Esophagus muscularis mucosa (tissue), 4 donors: ENCODE measurements at regions not wholly inside any gene's neighbourhood (a gene's known extent, or its start where the extent isn't known, plus 50 kb on each side); places are given as distances from the start of the nearest gene placed in this dataset.
"Not testable (repeated sequence)": the region's sequence is repeated elsewhere in the genome, so short reads cannot be mapped to it uniquely, and the experiment has no call there.

Experiments
- DNase-seq: peaks from one replicate; pipeline ENCODE4 v3.0.0-alpha.2; 2017; ENCODE audit errors: extremely low spot score
- H3K27ac ChIP-seq, 4 donors: fragments of 200-600 bp; sonication (generic); replicated peaks in 1 of 4; 1 replicate in 3 of 4; 2 replicates in 1 of 4; pipeline ENCODE4 v1.5.1; 2016 to 2019; ENCODE audit warnings: mild to moderate bottlenecking in 1 of 4
- H3K27me3 ChIP-seq, 4 donors: fragments of 200-600 bp; sonication (generic); one replicate each; pipeline versions ENCODE4 v1.5.1 to v1.6.0; 2016 to 2019
- H3K36me3 ChIP-seq, 4 donors: fragments of 200-600 bp; sonication (generic); one replicate each; pipeline ENCODE4 v1.5.1; 2016 to 2019
- H3K4me1 ChIP-seq, 4 donors: fragments of 200-600 bp; sonication (generic); one replicate each; pipeline ENCODE4 v1.5.1; 2016 to 2019
- H3K4me3 ChIP-seq, 4 donors: fragments of 200-600 bp; sonication (generic); 1 replicate in 2 of 4; 2 replicates in 2 of 4; pipeline ENCODE4 v1.5.1; 2016 to 2019; ENCODE audit warnings: mild to moderate bottlenecking in 4 of 4, moderate library complexity in 1 of 4
- H3K9me3 ChIP-seq, 4 donors: fragments of 200-600 bp; sonication (generic); 1 replicate in 3 of 4; 2 replicates in 1 of 4; pipeline ENCODE4 v1.5.1; 2016 to 2019
- WGBS: methylation state at CpG from one replicate; pipeline ENCODE4 v1.1.5; 2018; 5-methylcytosine and 5-hydroxymethylcytosine counted together
- intact Hi-C: fragments of 100-400 bp; cut with DNase I; formaldehyde crosslinking; loops from one replicate; pipeline ENCODE4 v1.15.1; 2023
- small RNA-seq, 3 donors: library from RNA; depleted of rRNA; stranded (forward); fragments of <200 nt; gene quantifications; one replicate each; pipeline ENCODE3, GENCODE V24; 2016

DNA sequence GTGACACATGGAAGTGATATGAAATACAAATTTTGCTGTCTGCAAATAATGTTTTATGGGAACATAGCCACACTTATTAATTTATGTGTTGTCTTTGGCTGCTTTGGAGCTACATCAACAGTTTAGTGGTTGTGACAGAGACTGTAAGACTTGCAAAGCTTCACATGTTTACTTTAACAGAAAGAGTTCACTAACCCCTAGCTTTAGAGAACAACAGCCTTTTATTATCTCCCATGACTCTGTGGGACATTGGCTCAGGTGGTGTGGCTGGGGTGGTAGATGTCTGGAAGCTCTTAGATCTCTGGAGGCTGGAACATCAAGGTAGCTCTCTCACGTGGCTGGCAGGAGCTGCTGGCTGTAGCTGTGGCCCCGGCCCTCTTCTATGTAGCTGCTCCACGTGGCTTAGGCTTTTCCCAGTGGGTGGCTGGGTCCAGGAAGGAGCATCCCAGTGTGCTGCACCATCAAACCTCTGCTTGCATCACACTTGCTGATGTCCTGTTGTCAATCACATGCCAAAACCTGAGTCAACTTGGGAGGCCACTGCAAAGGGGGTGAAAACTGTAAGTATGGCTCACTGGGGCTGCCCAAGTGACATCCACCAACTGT lies 51.8 kb upstream of the MTLN start:
- no CpG with 5 or more reads among the region's 3 CpGs for WGBS
- H3K4me1 ChIP-seq, DNase-seq, intact Hi-C loops, H3K36me3 ChIP-seq, H3K4me3 ChIP-seq, H3K27me3 ChIP-seq, H3K9me3 ChIP-seq, H3K27ac ChIP-seq: not testable (repeated sequence)

DNA sequence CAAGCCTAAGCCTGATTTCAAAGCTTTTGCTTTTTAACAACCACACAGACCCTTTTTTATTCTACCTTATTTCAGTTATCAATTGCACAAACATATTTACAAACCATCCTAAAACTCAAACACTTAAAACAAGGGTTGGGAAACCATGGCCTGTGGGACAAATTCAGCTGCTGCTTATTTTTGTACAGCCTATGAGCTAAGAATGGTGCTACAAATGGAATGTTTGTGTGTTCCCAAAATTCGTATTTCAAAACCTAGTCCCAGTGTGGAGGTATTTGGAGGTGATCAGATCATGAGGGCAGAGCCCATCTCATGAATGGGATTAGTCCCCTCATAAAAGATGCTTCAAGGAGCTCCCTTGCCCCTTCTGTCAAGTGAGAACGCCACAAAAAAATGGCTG lies 51.1 kb upstream of the MTLN start:
- intact Hi-C loops, DNase-seq: not testable (repeated sequence)
- 100% methylated on average over 1 of the region's 2 CpGs for WGBS

More for the DNA sequence above, 51.1 kb upstream of the MTLN start:
- not testable (repeated sequence) for H3K36me3 ChIP-seq, H3K27me3 ChIP-seq, H3K9me3 ChIP-seq, H3K27ac ChIP-seq, H3K4me3 ChIP-seq, H3K4me1 ChIP-seq

Small RNA genes in the stretch of these regions (small RNA-seq; reads per million reads assigned to genes)
- gene MIR4436B2 = 0 reads per million in 3 donors
